ENCODE measurements at regions not wholly inside any gene's neighbourhood (a gene's known extent, or its start where the extent isn't known, plus 50 kb on each side); places are given as distances from the start of the nearest gene placed in this dataset.
"Not testable (repeated sequence)": the region's sequence is repeated elsewhere in the genome, so short reads cannot be mapped to it uniquely, and the experiment has no call there.

- DNase-seq (ENCODE audit: low read depth in 1 of 2, low spot score in 1 of 2), result no peak
- no peak for TF ChIP-seq JUND (IDR thresholded peaks at IDR 0.05; ENCODE audit: low read depth)
- in situ Hi-C loops (cut with HindIII; ENCODE audit: low pct_unique_long_range_greater_than_20kb, low sequenced_read_pairs), result no loop called here
Measured at GRCh38 chr5:61215996-61216395, 53.7 kb upstream of the SMIM15 start.

- in situ Hi-C loops (cut with HindIII; ENCODE audit: low pct_unique_long_range_greater_than_20kb, low sequenced_read_pairs), result no loop called here
- no peak for DNase-seq (ENCODE audit: low read depth in 1 of 2, low spot score in 1 of 2)
- TF ChIP-seq JUND (IDR thresholded peaks at IDR 0.05; ENCODE audit: low read depth), result no peak
Measured at GRCh38 chr5:61216741-61217140, 54.5 kb upstream of the SMIM15 start.

GRCh38 chr5:61217214-61217613 is 54.9 kb upstream of the SMIM15 start:
- TF ChIP-seq JUND (IDR thresholded peaks at IDR 0.05; ENCODE audit: low read depth), result no peak
- DNase-seq (ENCODE audit: low read depth in 1 of 2, low spot score in 1 of 2), result no peak
- in situ Hi-C loops (cut with HindIII; ENCODE audit: low pct_unique_long_range_greater_than_20kb, low sequenced_read_pairs), result no loop called here

- in situ Hi-C loops (cut with HindIII; ENCODE audit: low pct_unique_long_range_greater_than_20kb, low sequenced_read_pairs), result no loop called here
- no peak for DNase-seq (ENCODE audit: low read depth in 1 of 2, low spot score in 1 of 2)
- no peak for TF ChIP-seq JUND (IDR thresholded peaks at IDR 0.05; ENCODE audit: low read depth)
Measured at GRCh38 chr5:61228229-61228628, 66.0 kb upstream of the SMIM15 start.

- in situ Hi-C loops (cut with HindIII; ENCODE audit: low pct_unique_long_range_greater_than_20kb, low sequenced_read_pairs), result no loop called here
- TF ChIP-seq JUND (IDR thresholded peaks at IDR 0.05; ENCODE audit: low read depth), result no peak
- DNase-seq (ENCODE audit: low read depth in 1 of 2, low spot score in 1 of 2), result no peak
Measured at GRCh38 chr5:61228691-61229280, 66.5 kb upstream of the SMIM15 start.

GRCh38 chr5:61229416-61229815 is 67.1 kb upstream of the SMIM15 start:
- in situ Hi-C loops (cut with HindIII; ENCODE audit: low pct_unique_long_range_greater_than_20kb, low sequenced_read_pairs), result no loop called here

GRCh38 chr5:61230492-61230891 is 68.2 kb upstream of the SMIM15 start:
- no peak for DNase-seq (ENCODE audit: low read depth in 1 of 2, low spot score in 1 of 2)
- no peak for TF ChIP-seq JUND (IDR thresholded peaks at IDR 0.05; ENCODE audit: low read depth)
- in situ Hi-C loops (cut with HindIII; ENCODE audit: low pct_unique_long_range_greater_than_20kb, low sequenced_read_pairs), result no loop called here

More at GRCh38 chr5:61229416-61229815, 67.1 kb upstream of the SMIM15 start:
- TF ChIP-seq JUND (IDR thresholded peaks at IDR 0.05; ENCODE audit: low read depth), result no peak
- DNase-seq (ENCODE audit: low read depth in 1 of 2, low spot score in 1 of 2), result no peak

- no peak for TF ChIP-seq JUND (IDR thresholded peaks at IDR 0.05; ENCODE audit: low read depth)
- in situ Hi-C loops (cut with HindIII; ENCODE audit: low pct_unique_long_range_greater_than_20kb, low sequenced_read_pairs), result no loop called here
- DNase-seq (ENCODE audit: low read depth in 1 of 2, low spot score in 1 of 2), result no peak
Measured at GRCh38 chr5:61231813-61232212, 69.5 kb upstream of the SMIM15 start.

GRCh38 chr5:61232490-61233050 is 70.3 kb upstream of the SMIM15 start:
- in situ Hi-C loops (cut with HindIII; ENCODE audit: low pct_unique_long_range_greater_than_20kb, low sequenced_read_pairs), result no loop called here
- DNase-seq (ENCODE audit: low read depth in 1 of 2, low spot score in 1 of 2), result no peak
- no peak for TF ChIP-seq JUND (IDR thresholded peaks at IDR 0.05; ENCODE audit: low read depth)

GRCh38 chr5:61234019-61234418 is 71.8 kb upstream of the SMIM15 start:
- in situ Hi-C loops (cut with HindIII; ENCODE audit: low pct_unique_long_range_greater_than_20kb, low sequenced_read_pairs), result no loop called here
- TF ChIP-seq JUND (IDR thresholded peaks at IDR 0.05; ENCODE audit: low read depth), result no peak
- DNase-seq (ENCODE audit: low read depth in 1 of 2, low spot score in 1 of 2), result peak in 1 of 2 experiments; percentile 19

- in situ Hi-C loops (cut with HindIII; ENCODE audit: low pct_unique_long_range_greater_than_20kb, low sequenced_read_pairs); DNase-seq (ENCODE audit: low read depth in 1 of 2, low spot score in 1 of 2): not testable (repeated sequence)
Measured at GRCh38 chr5:61236715-61237114, 74.4 kb upstream of the SMIM15 start.

- no peak for TF ChIP-seq JUND (IDR thresholded peaks at IDR 0.05; ENCODE audit: low read depth)
- in situ Hi-C loops (cut with HindIII; ENCODE audit: low pct_unique_long_range_greater_than_20kb, low sequenced_read_pairs), result no loop called here
- DNase-seq (ENCODE audit: low read depth in 1 of 2, low spot score in 1 of 2), result peak in 1 of 2 experiments; percentile 79
Measured at GRCh38 chr5:61245486-61245885, 83.2 kb upstream of the SMIM15 start.

- in situ Hi-C loops (cut with HindIII; ENCODE audit: low pct_unique_long_range_greater_than_20kb, low sequenced_read_pairs), result no loop called here
- peak; percentile 39 to 91 for DNase-seq (ENCODE audit: low read depth in 1 of 2, low spot score in 1 of 2)
- TF ChIP-seq JUND (IDR thresholded peaks at IDR 0.05; ENCODE audit: low read depth), result no peak
Measured at GRCh38 chr5:61245936-61246335, 83.7 kb upstream of the SMIM15 start.

- peak in 1 of 2 experiments; percentile 75 for DNase-seq (ENCODE audit: low read depth in 1 of 2, low spot score in 1 of 2)
- no peak for TF ChIP-seq JUND (IDR thresholded peaks at IDR 0.05; ENCODE audit: low read depth)
Measured at GRCh38 chr5:61246768-61247307, 84.6 kb upstream of the SMIM15 start.

More at GRCh38 chr5:61246768-61247307, 84.6 kb upstream of the SMIM15 start:
- in situ Hi-C loops (cut with HindIII; ENCODE audit: low pct_unique_long_range_greater_than_20kb, low sequenced_read_pairs), result no loop called here
